WERI-Rb-1 (cell line): ENCODE measurements at regions not wholly inside any gene's neighbourhood (a gene's known extent, or its start where the extent isn't known, plus 50 kb on each side); places are given as distances from the start of the nearest gene placed in this dataset.
A peak's percentile ranks its signal among the peaks of the same experiment; 100 is the strongest.

ENCODE experiments used
- DNase-seq: peaks from one replicate; pipeline ENCODE4 v3.0.0-alpha.2; 2020
- H3K27ac ChIP-seq: fragments of 250-450 bp; sonication (Bioruptor Pico); 2 replicates; pipeline ENCODE4 v1.5.1; 2020; ENCODE audit warnings: mild to moderate bottlenecking, moderate library complexity
- H3K27me3 ChIP-seq: fragments of 250-450 bp; sonication (Bioruptor Pico); 2 replicates; pipeline ENCODE4 v1.5.1; 2021; ENCODE audit warnings: mild to moderate bottlenecking, low read depth, moderate library complexity; ENCODE audit not compliant: insufficient read depth, severe bottlenecking
- H3K36me3 ChIP-seq: fragments of 250-450 bp; sonication (Bioruptor Pico); 2 replicates; pipeline ENCODE4 v1.5.1; 2020; ENCODE audit warnings: mild to moderate bottlenecking, moderate library complexity
- H3K4me3 ChIP-seq: 2 replicates; pipeline ENCODE4 v1.5.1; 2011; ENCODE audit warnings: low read depth, mild to moderate bottlenecking, control low read depth, low read length
- H3K9me3 ChIP-seq: fragments of 250-450 bp; sonication (Bioruptor Pico); 2 replicates; pipeline ENCODE4 v1.5.1; 2021; ENCODE audit warnings: mild to moderate bottlenecking, moderate library complexity; ENCODE audit not compliant: severe bottlenecking
- CTCF ChIP-seq: IDR thresholded peaks from 2 replicates; pipeline ENCODE4 v1.5.1; 2011; ENCODE audit warnings: low read depth, mild to moderate bottlenecking, control low read depth, inconsistent platforms, low read length

- DNase-seq = peak; percentile 68
- Histone ChIP-seq H3K36me3 (no peaks in the 10 kb centered on the region), H3K9me3 (no peaks in the 10 kb centered on the region), H3K4me3 (no peak overlapping the region), H3K27ac (peak overlapping the region; percentile 72), H3K27me3 (no peaks in the 10 kb centered on the region)
- peak; percentile 59 for TF ChIP-seq CTCF
Observed at GRCh38 chr12:19643635-19644034, 204.3 kb downstream of the AEBP2 start.

GRCh38 chr12:19644571-19644970 lies 205.3 kb downstream of the AEBP2 start:
- Histone ChIP-seq H3K4me3 (no peak overlapping the region), H3K27me3 (no peaks in the 10 kb centered on the region), H3K9me3 (no peaks in the 10 kb centered on the region), H3K27ac (peak overlapping the region; percentile 72), H3K36me3 (no peaks in the 10 kb centered on the region)
- no peak for TF ChIP-seq CTCF
- peak; percentile 38 for DNase-seq

DNA sequence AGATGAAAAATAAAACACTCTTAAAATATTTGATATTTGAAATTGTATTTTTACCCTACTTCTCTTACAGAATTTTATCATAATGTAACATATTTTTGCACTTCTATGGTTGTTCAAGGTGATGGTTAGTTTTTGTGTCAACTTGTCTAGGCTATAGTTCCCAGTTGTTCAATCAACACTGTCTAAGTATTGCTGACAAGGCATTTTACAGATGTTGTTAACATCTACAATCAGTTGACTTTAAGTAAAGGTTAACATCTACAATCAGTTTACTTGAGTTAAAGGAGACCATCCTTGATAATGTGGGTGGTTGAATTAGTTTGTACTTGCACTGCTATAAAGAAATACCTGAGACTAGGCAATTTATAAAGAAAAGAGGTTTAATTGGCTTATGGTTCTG lies 206.5 kb downstream of the AEBP2 start:
- H3K36me3 ChIP-seq = no peaks in the 10 kb centered on the region
- TF ChIP-seq CTCF = no peak
- H3K4me3 ChIP-seq = no peak overlapping the region
- DNase-seq = no peak
- H3K9me3 ChIP-seq = no peaks in the 10 kb centered on the region
- H3K27me3 ChIP-seq = no peaks in the 10 kb centered on the region
- no peak overlapping the region for H3K27ac ChIP-seq

DNA sequence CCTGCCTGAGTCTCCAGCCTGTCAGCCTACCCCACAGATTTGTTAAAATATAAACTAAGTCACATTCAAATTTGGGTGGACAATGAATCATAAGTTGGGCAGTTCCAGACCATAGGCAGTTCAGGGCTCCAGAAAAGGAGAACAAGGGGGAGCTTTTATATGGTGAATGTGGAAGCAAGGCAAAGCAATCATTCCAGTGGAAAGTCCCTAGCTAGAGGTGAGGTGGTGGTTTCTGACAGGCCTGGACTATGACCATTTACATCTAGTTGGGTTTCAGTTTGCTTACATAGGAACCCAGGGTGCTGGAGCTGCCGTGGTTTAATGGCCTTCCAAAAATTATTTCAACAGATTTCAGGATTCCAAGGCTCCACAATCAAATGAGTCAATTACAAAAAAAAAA lies 207.3 kb downstream of the AEBP2 start:
- no peak for TF ChIP-seq CTCF
- H3K4me3 ChIP-seq = no peak overlapping the region
- no peaks in the 10 kb centered on the region for H3K9me3 ChIP-seq
- H3K27ac ChIP-seq = no peak overlapping the region
- DNase-seq = no peak
- H3K27me3 ChIP-seq = no peaks in the 10 kb centered on the region
- no peaks in the 10 kb centered on the region for H3K36me3 ChIP-seq

- Histone ChIP-seq H3K27ac (no peak overlapping the region), H3K4me3 (no peak overlapping the region), H3K9me3 (no peaks in the 10 kb centered on the region), H3K36me3 (no peaks in the 10 kb centered on the region), H3K27me3 (no peaks in the 10 kb centered on the region)
- no peak for TF ChIP-seq CTCF
- DNase-seq = no peak
Observed at GRCh38 chr12:19647806-19648556, 208.7 kb downstream of the AEBP2 start.

- Histone ChIP-seq H3K27ac (no peak overlapping the region), H3K4me3 (no peak overlapping the region), H3K9me3 (no peaks in the 10 kb centered on the region), H3K27me3 (no peaks in the 10 kb centered on the region), H3K36me3 (no peaks in the 10 kb centered on the region)
- TF ChIP-seq CTCF = no peak
- no peak for DNase-seq
Observed at GRCh38 chr12:19648591-19648990, 209.3 kb downstream of the AEBP2 start.
